ENCODE measurements at regions not wholly inside any gene's neighbourhood (a gene's known extent, or its start where the extent isn't known, plus 50 kb on each side); places are given as distances from the start of the nearest gene placed in this dataset.

GRCh38 chr11:71336996-71337754 lies 84.8 kb upstream of the SHANK2 start:
- peaks cover 11% of the 10 kb centered on the region for H3K27me3 Mint-ChIP-seq (ENCODE audit: insufficient read depth, low read depth)
- no peak overlapping the region for H3K27ac ChIP-seq
- H3K4me2 ChIP-seq = no peak overlapping the region
- no peaks in the 10 kb centered on the region for H3F3A ChIP-seq (ENCODE audit: low read depth)
- no peaks in the 10 kb centered on the region for H3K9me3 ChIP-seq (ENCODE audit: low read depth)
- DNase-seq (ENCODE audit: low spot score) = no peak
- H3K36me3 Mint-ChIP-seq = no peaks in the 10 kb centered on the region
- H3K9me3 Mint-ChIP-seq = peaks cover 12% of the 10 kb centered on the region
- no peaks in the 10 kb centered on the region for H3K79me2 ChIP-seq (ENCODE audit: low read depth)
- no peak overlapping the region for H3K4me3 ChIP-seq
- no peak for TF ChIP-seq EZH2phosphoT487 (IDR thresholded peaks at IDR 0.05)
- TF ChIP-seq CTCF (IDR thresholded peaks at IDR 0.05) = no peak
- TF ChIP-seq EZH2 (IDR thresholded peaks at IDR 0.05) = no peak
- no peak overlapping the region for H3K9ac ChIP-seq
- no peak overlapping the region for H3K4me3 Mint-ChIP-seq
- H3K27me3 ChIP-seq = no peaks in the 10 kb centered on the region
- H3K4me1 Mint-ChIP-seq = peaks cover 2% of the 10 kb centered on the region
- no peaks in the 10 kb centered on the region for H3K36me3 ChIP-seq
- no peaks in the 10 kb centered on the region for H4K20me1 ChIP-seq (ENCODE audit: low read depth)
- H2AFZ ChIP-seq (replicated peaks) = no peak overlapping the region
- no peak overlapping the region for H3K27ac Mint-ChIP-seq
- H3K4me1 ChIP-seq = no peaks in the 10 kb centered on the region

GRCh38 chr11:71336176-71336995 lies 84.0 kb upstream of the SHANK2 start:
- no peaks in the 10 kb centered on the region for H4K20me1 ChIP-seq (ENCODE audit: low read depth)
- Mint-ChIP-seq H3K4me1 (peaks cover 2% of the 10 kb centered on the region), H3K27me3 (ENCODE audit: insufficient read depth, low read depth) (peaks cover 11% of the 10 kb centered on the region)

DNA sequence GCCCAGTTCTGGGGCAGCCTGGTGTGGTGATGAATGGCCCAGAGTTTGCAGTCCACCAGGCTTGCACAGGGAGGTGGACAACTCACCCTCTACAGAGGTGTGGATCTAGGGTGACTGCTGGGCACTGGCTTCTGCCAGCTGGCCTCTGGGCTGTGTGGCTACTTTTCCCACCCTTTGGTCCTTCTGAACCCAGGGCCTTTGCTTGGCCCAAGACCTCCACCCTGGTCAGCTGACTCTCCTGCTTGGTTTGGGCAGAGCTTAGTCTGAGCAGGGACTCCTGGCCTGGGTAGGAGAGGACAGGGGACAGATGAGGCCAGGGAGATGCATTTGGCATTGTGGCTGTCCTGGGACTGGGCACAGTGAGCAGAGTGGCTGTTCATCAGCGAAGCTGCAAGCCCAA lies 83.0 kb upstream of the SHANK2 start:
- H3K9me3 Mint-ChIP-seq = peaks cover 12% of the 10 kb centered on the region
- peaks cover 11% of the 10 kb centered on the region for H3K27me3 Mint-ChIP-seq (ENCODE audit: insufficient read depth, low read depth)
- no peak overlapping the region for H3K4me2 ChIP-seq
- no peaks in the 10 kb centered on the region for H3F3A ChIP-seq (ENCODE audit: low read depth)
- H3K27me3 ChIP-seq = no peaks in the 10 kb centered on the region
- H3K27ac ChIP-seq = no peak overlapping the region
- H3K9ac ChIP-seq = no peak overlapping the region
- H3K4me1 ChIP-seq = no peaks in the 10 kb centered on the region
- no peak overlapping the region for H3K4me3 Mint-ChIP-seq
- H2AFZ ChIP-seq (replicated peaks) = no peak overlapping the region
- H3K27ac Mint-ChIP-seq = no peak overlapping the region
- TF ChIP-seq EZH2 (IDR thresholded peaks at IDR 0.05) (no peak), CTCF (IDR thresholded peaks at IDR 0.05) (no peak), EZH2phosphoT487 (IDR thresholded peaks at IDR 0.05) (no peak)
- no peaks in the 10 kb centered on the region for H3K9me3 ChIP-seq (ENCODE audit: low read depth)
- no peak for DNase-seq (ENCODE audit: low spot score)
- H3K79me2 ChIP-seq (ENCODE audit: low read depth) = no peaks in the 10 kb centered on the region
- no peak overlapping the region for H3K4me3 ChIP-seq
- no peaks in the 10 kb centered on the region for H4K20me1 ChIP-seq (ENCODE audit: low read depth)
- H3K36me3 ChIP-seq = no peaks in the 10 kb centered on the region
- H3K36me3 Mint-ChIP-seq = no peaks in the 10 kb centered on the region
- peaks cover 2% of the 10 kb centered on the region for H3K4me1 Mint-ChIP-seq

More at GRCh38 chr11:71336176-71336995, 84.0 kb upstream of the SHANK2 start:
- no peak overlapping the region for H3K4me3 Mint-ChIP-seq
- H3K4me3 ChIP-seq = no peak overlapping the region
- H3K36me3 Mint-ChIP-seq = no peaks in the 10 kb centered on the region
- no peak overlapping the region for H3K4me2 ChIP-seq
- H2AFZ ChIP-seq (replicated peaks) = no peak overlapping the region
- H3K9me3 Mint-ChIP-seq = peaks cover 12% of the 10 kb centered on the region
- no peaks in the 10 kb centered on the region for H3K79me2 ChIP-seq (ENCODE audit: low read depth)
- no peaks in the 10 kb centered on the region for H3K4me1 ChIP-seq
- TF ChIP-seq EZH2 (IDR thresholded peaks at IDR 0.05) (no peak), CTCF (IDR thresholded peaks at IDR 0.05) (no peak), EZH2phosphoT487 (IDR thresholded peaks at IDR 0.05) (no peak)
- no peak overlapping the region for H3K27ac ChIP-seq
- H3K9me3 ChIP-seq (ENCODE audit: low read depth) = no peaks in the 10 kb centered on the region
- H3K9ac ChIP-seq = no peak overlapping the region
- no peaks in the 10 kb centered on the region for H3K27me3 ChIP-seq
- DNase-seq (ENCODE audit: low spot score) = no peak
- H3F3A ChIP-seq (ENCODE audit: low read depth) = no peaks in the 10 kb centered on the region
- no peaks in the 10 kb centered on the region for H3K36me3 ChIP-seq
- H3K27ac Mint-ChIP-seq = no peak overlapping the region
